B cell (primary cell): ENCODE measurements at regions not wholly inside any gene's neighbourhood (a gene's known extent, or its start where the extent isn't known, plus 50 kb on each side); places are given as distances from the start of the nearest gene placed in this dataset.

Source experiments
- ATAC-seq: fragments of 200-7000 bp; cut with Tn5 transposase; one replicate; pipeline ENCODE4 v1.10.0; 2021; ENCODE audit warnings: low read depth, mild to moderate bottlenecking, moderate number of reproducible peaks, moderate library complexity
- CTCF ChIA-PET: fragments of 350-600 bp; sonication (Branson Sonifier 250); formaldehyde crosslinking; loops from one replicate; lab custom pipeline; 2021; ENCODE audit warnings: antibody characterized with exemption, inconsistent platforms; lab: Charles Lee
- POLR2A ChIA-PET: fragments of 350-600 bp; sonication (Branson Sonifier 250); formaldehyde crosslinking; loops from one replicate; lab custom pipeline; 2021; ENCODE audit warnings: antibody characterized with exemption; lab: Charles Lee
- DNase-seq: peaks from one replicate; pipeline ENCODE4 v3.0.0; 2013
- H2AFZ ChIP-seq: 2 replicates; pipeline ENCODE4 v1.6.1; 2012; ENCODE audit warnings: mild to moderate bottlenecking, low read depth, low read length; ENCODE audit not compliant: insufficient read depth, poor library complexity, severe bottlenecking
- H3K27ac ChIP-seq, 2 donors: 1 replicate in 1 of 2; 2 replicates in 1 of 2; pipeline ENCODE4 v1.5.1; 2012 to 2013; ENCODE audit warnings: low read length in 2 of 2, mild to moderate bottlenecking in 2 of 2, moderate library complexity in 1 of 2
- H3K27me3 ChIP-seq, 4 experiments: fragments of 200-600 bp in 1 of 4; sonication (generic) in 1 of 4; replicated peaks in 1 of 4; 1 replicate in 2 of 4; 2 replicates in 2 of 4; pipeline versions ENCODE4 v1.6.1 to v1.7.0; 2013 to 2016; ENCODE audit warnings: low read length in 3 of 4, mild to moderate bottlenecking in 2 of 4, mixed read lengths in 1 of 4, moderate library complexity in 1 of 4; ENCODE audit not compliant: insufficient read depth in 4 of 4, control insufficient read depth in 3 of 4; ENCODE audit errors: control extremely low read depth in 1 of 4
- H3K36me3 ChIP-seq, 2 experiments: replicated peaks in 1 of 2; 1 replicate in 1 of 2; 2 replicates in 1 of 2; pipeline versions ENCODE4 v1.6.1 to v1.7.1; 2013; ENCODE audit warnings: low read length in 1 of 2; ENCODE audit not compliant: insufficient read depth in 2 of 2, control insufficient read depth in 1 of 2; ENCODE audit errors: control extremely low read depth in 1 of 2, extremely low read depth in 1 of 2
- H3K4me1 ChIP-seq, 2 donors: fragments of 200-600 bp in 1 of 2; sonication (generic) in 1 of 2; 1 replicate in 1 of 2; 2 replicates in 1 of 2; pipeline versions ENCODE4 v1.5.1 to v1.6.1; 2013 to 2017; ENCODE audit warnings: low read length in 2 of 2; ENCODE audit not compliant: control insufficient read depth in 2 of 2, insufficient read depth in 2 of 2
- H3K4me2 ChIP-seq: replicated peaks from 2 replicates; pipeline ENCODE3; 2012; ENCODE audit warnings: mild to moderate bottlenecking, low read depth, low read length; ENCODE audit not compliant: poor library complexity, severe bottlenecking
- H3K4me3 ChIP-seq, 5 experiments: fragments of 200-600 bp in 1 of 5; sonication (generic) in 1 of 5; 1 replicate in 3 of 5; 2 replicates in 2 of 5; pipeline versions ENCODE4 v1.5.1 to v1.7.0; 2011 to 2016; ENCODE audit warnings: low read length in 4 of 5, mild to moderate bottlenecking in 4 of 5, low read depth in 2 of 5, control low read depth in 1 of 5, moderate library complexity in 1 of 5; ENCODE audit not compliant: insufficient read depth in 1 of 5; ENCODE audit errors: control extremely low read depth in 1 of 5, extremely low read depth in 1 of 5
- H3K79me2 ChIP-seq: fragments of 200-600 bp; sonication (generic); one replicate; pipeline ENCODE4 v1.6.0; 2016; ENCODE audit warnings: low read length; ENCODE audit not compliant: control insufficient read depth, insufficient read depth
- H3K9ac ChIP-seq: fragments of 200-600 bp; sonication (generic); 2 replicates; pipeline ENCODE4 v1.6.1; 2017; ENCODE audit warnings: mild to moderate bottlenecking, low read length, moderate library complexity
- H3K9me3 ChIP-seq, 3 donors: one replicate each; pipeline versions ENCODE4 v1.6.1 to v1.7.1; 2013; ENCODE audit warnings: low read length in 2 of 3; ENCODE audit not compliant: control insufficient read depth in 2 of 3, insufficient read depth in 1 of 3; ENCODE audit errors: control extremely low read depth in 1 of 3
- H4K20me1 ChIP-seq: 2 replicates; pipeline ENCODE4 v1.6.0; 2012; ENCODE audit warnings: mild to moderate bottlenecking, low read length; ENCODE audit not compliant: insufficient read depth, control insufficient read depth, poor library complexity, severe bottlenecking
- H3K27ac Mint-ChIP-seq: one replicate; pipeline ENCODE4 v1.8.0; 2021; ENCODE audit warnings: mixed read lengths
- H3K27me3 Mint-ChIP-seq: one replicate; pipeline ENCODE4 v1.8.0; 2021; ENCODE audit warnings: mixed read lengths
- H3K4me1 Mint-ChIP-seq: one replicate; pipeline ENCODE4 v1.8.0; 2021; ENCODE audit warnings: mixed read lengths
- H3K4me3 Mint-ChIP-seq: one replicate; pipeline ENCODE4 v1.8.0; 2021; ENCODE audit warnings: mixed read lengths
- H3K9me3 Mint-ChIP-seq: one replicate; pipeline ENCODE4 v1.8.0; 2022; ENCODE audit warnings: mixed read lengths; ENCODE audit not compliant: insufficient read depth
- CTCF ChIP-seq: fragments of 200-600 bp; IDR thresholded peaks from one replicate; pipeline ENCODE4 v1.8.0; 2022; ENCODE audit warnings: antibody characterized with exemption, mild to moderate bottlenecking
- EZH2 ChIP-seq: IDR thresholded peaks from 2 replicates; pipeline ENCODE4 v1.6.1; 2012; ENCODE audit warnings: borderline replicate concordance, low read depth, mild to moderate bottlenecking, moderate library complexity, low read length; ENCODE audit not compliant: insufficient read depth, poor library complexity, severe bottlenecking
- WGBS: methylation state at CpG from one replicate; pipeline ENCODE4 v1.1.5; 2013; ENCODE audit warnings: missing lambda C conversion rate; ENCODE audit not compliant: insufficient coverage; 5-methylcytosine and 5-hydroxymethylcytosine counted together
- intact Hi-C: fragments of 100-400 bp; cut with micrococcal nuclease; formaldehyde crosslinking; loops from one replicate; pipeline ENCODE4 v1.10.0; 2022

GRCh38 chr3:168249550-168250414, 154.1 kb upstream of the GOLIM4 start:
- Mint-ChIP-seq H3K4me1 (peaks cover 17% of the 10 kb centered on the region), H3K9me3 (peaks cover 2% of the 10 kb centered on the region), H3K27me3 (peaks cover 45% of the 10 kb centered on the region), H3K27ac (no peak overlapping the region), H3K4me3 (peak overlapping the region; percentile 80)
- H2AFZ ChIP-seq: peak overlapping the region; percentile 45
- peaks cover 0 to 20% (median 12%) of the 10 kb centered on the region in 4 experiments for H3K27me3 ChIP-seq
- peak overlapping the region; percentile 57 for H3K9ac ChIP-seq
- H3K4me2 ChIP-seq: peak overlapping the region; percentile 80
- H3K79me2 ChIP-seq: no peaks in the 10 kb centered on the region
- peak overlapping the region in 4 of 5 experiments; percentile 15 to 50 (median 40) for H3K4me3 ChIP-seq
- peak; percentile 22 for DNase-seq
- no peaks in the 10 kb centered on the region for H3K36me3 ChIP-seq
- no peaks in the 10 kb centered on the region for H3K9me3 ChIP-seq
- ChIA-PET POLR2A (no interaction called here), CTCF (no interaction called here)
- ATAC-seq: peak; percentile 21
- H4K20me1 ChIP-seq: no peaks in the 10 kb centered on the region
- peaks cover 20 to 22% of the 10 kb centered on the region in 2 donors for H3K4me1 ChIP-seq
- intact Hi-C loops: no loop called here
- WGBS: under 1% methylated on average over 87 of the region's 89 CpGs
- no peak overlapping the region for H3K27ac ChIP-seq
- TF ChIP-seq CTCF (no peak), EZH2 (no peak)

- no peaks in the 10 kb centered on the region for H3K36me3 ChIP-seq
- H4K20me1 ChIP-seq: no peaks in the 10 kb centered on the region
- DNase-seq (no peak), ATAC-seq (no peak)
- peak overlapping the region in 4 of 5 experiments; percentile 39 to 50 (median 42) for H3K4me3 ChIP-seq
- H3K4me2 ChIP-seq: peak overlapping the region; percentile 80
- peak overlapping the region; percentile 45 for H2AFZ ChIP-seq
- H3K4me1 Mint-ChIP-seq: peaks cover 17% of the 10 kb centered on the region
- H3K4me3 Mint-ChIP-seq: peak overlapping the region; percentile 71
- H3K27ac ChIP-seq: no peak overlapping the region
- H3K27me3 Mint-ChIP-seq: peaks cover 45% of the 10 kb centered on the region
- H3K9ac ChIP-seq: peak overlapping the region; percentile 57
- H3K79me2 ChIP-seq: no peaks in the 10 kb centered on the region
- H3K9me3 Mint-ChIP-seq: no peaks in the 10 kb centered on the region
- H3K27ac Mint-ChIP-seq: no peak overlapping the region
- ChIA-PET POLR2A (no interaction called here), CTCF (no interaction called here)
- H3K9me3 ChIP-seq: no peaks in the 10 kb centered on the region
- H3K4me1 ChIP-seq: peaks cover 20 to 22% of the 10 kb centered on the region in 2 donors
- WGBS: 0% methylated on average over 16 of the region's 16 CpGs
- peaks cover 0 to 20% (median 12%) of the 10 kb centered on the region in 4 experiments for H3K27me3 ChIP-seq
- intact Hi-C loops: no loop called here
- TF ChIP-seq EZH2 (no peak), CTCF (no peak)
Observed at GRCh38 chr3:168249205-168249549, 153.5 kb upstream of the GOLIM4 start.
